ENCODE measurements at regions not wholly inside any gene's neighbourhood (a gene's known extent, or its start where the extent isn't known, plus 50 kb on each side); places are given as distances from the start of the nearest gene placed in this dataset.

DNA sequence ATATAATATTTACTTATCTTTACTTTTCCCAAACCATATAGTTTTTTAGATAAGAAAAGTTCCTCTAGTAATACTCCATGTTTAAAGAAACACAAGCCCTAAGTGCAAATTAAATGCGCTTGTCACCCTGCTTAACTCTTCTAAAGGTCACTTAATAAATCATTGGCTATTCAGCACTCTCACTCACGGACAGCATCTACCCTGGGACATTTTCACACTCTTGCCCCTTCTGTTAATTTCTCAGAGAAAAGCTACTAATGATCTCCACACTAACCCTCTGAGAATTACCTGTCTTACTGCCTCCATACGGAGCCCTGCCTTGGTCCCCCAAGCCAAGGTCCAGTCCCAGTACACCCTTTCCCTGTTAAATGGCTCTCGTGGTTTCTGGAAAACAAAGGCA lies 102.2 kb downstream of the NRN1 start:
- no peak for ATAC-seq (ENCODE audit: poor library complexity)
- intact Hi-C loops (cut with DNase I, micrococcal nuclease), result no loop called here

DNA sequence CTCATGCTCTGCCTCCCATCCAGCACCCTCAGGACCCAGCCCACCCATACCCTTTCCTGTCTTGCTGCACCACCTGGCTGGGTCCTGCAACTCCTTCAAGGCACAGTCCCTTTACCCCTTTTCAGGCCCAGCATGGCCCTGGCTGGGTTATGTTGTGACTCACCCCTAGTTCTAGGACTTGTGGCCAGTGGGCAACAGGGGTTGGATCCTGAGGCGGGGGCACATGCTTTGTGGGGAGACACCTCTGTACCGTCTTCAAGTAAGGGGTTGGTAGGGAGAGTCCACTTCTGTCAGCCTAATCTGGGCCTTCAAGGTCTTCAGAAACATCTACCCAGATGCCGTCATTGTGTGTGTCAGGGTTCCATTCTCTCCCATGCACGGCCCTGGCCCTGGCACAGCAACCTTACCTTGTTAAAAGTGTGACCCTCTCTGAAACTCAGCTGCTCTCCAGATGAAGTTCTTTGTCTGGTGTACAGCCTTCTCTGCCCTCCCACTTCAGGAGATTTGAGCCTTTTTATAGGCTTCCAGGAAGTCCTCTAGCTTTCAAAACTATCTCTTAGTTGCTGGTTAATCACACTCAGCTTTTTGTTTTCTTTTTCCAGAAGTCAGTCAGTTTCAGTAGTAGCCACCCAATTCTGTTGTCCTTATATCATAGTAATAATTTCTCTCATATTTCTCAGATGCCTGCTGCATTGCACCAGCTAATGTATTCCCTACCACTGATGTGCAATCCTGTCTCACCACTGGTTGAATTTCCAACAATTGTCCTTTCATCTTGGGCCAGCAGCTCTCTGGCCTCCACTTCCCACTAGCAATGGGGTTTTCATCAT lies 107.3 kb downstream of the NRN1 start:
- CTCF ChIA-PET, result no interaction called here
- TF ChIP-seq, protein P1, sequence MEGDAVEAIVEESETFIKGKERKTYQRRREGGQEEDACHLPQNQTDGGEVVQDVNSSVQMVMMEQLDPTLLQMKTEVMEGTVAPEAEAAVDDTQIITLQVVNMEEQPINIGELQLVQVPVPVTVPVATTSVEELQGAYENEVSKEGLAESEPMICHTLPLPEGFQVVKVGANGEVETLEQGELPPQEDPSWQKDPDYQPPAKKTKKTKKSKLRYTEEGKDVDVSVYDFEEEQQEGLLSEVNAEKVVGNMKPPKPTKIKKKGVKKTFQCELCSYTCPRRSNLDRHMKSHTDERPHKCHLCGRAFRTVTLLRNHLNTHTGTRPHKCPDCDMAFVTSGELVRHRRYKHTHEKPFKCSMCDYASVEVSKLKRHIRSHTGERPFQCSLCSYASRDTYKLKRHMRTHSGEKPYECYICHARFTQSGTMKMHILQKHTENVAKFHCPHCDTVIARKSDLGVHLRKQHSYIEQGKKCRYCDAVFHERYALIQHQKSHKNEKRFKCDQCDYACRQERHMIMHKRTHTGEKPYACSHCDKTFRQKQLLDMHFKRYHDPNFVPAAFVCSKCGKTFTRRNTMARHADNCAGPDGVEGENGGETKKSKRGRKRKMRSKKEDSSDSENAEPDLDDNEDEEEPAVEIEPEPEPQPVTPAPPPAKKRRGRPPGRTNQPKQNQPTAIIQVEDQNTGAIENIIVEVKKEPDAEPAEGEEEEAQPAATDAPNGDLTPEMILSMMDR (IDR thresholded peaks at IDR 0.05), result no peak
- DNase-seq (no peak), ATAC-seq (ENCODE audit: poor library complexity) (no peak)
- Mint-ChIP-seq H3K4me3 (no peak overlapping the region), H3K4me1 (ENCODE audit: low read depth) (no peaks in the 10 kb centered on the region), H3K9me3 (no peaks in the 10 kb centered on the region), H3K27ac (no peak overlapping the region), H3K27me3 (no peaks in the 10 kb centered on the region), H3K36me3 (ENCODE audit: low read depth) (no peaks in the 10 kb centered on the region)
- Histone ChIP-seq H3K27me3 (ENCODE audit: control insufficient read depth in 1 of 2, insufficient read depth in 2 of 2, low read length in 2 of 2) (no peaks in the 10 kb centered on the region), H3K27ac (ENCODE audit: low read depth in 1 of 2, low read length in 2 of 2) (no peak overlapping the region), H3K4me1 (ENCODE audit: insufficient read depth, low read length) (no peaks in the 10 kb centered on the region), H3K36me3 (ENCODE audit: insufficient read depth, low read length) (no peaks in the 10 kb centered on the region), H3K9me3 (ENCODE audit: control insufficient read depth in 1 of 2, insufficient read depth in 1 of 2, low read length in 2 of 2) (no peaks in the 10 kb centered on the region), H3K4me3 (ENCODE audit: low read length) (no peak overlapping the region)
- intact Hi-C loops (cut with DNase I, micrococcal nuclease), result no loop called here
- POLR2A ChIA-PET, result no interaction called here

More for the DNA sequence above, 102.2 kb downstream of the NRN1 start:
- no peak overlapping the region for H3K27ac Mint-ChIP-seq
- TF ChIP-seq, protein P1 (IDR thresholded peaks at IDR 0.05), result no peak
- POLR2A ChIA-PET, result no interaction called here
- no peak overlapping the region for H3K4me3 Mint-ChIP-seq
- Histone ChIP-seq H3K4me1 (ENCODE audit: insufficient read depth, low read length) (no peaks in the 10 kb centered on the region), H3K36me3 (ENCODE audit: insufficient read depth, low read length) (no peaks in the 10 kb centered on the region), H3K27ac (ENCODE audit: low read depth in 1 of 2, low read length in 2 of 2) (no peak overlapping the region), H3K4me3 (ENCODE audit: low read length) (no peak overlapping the region), H3K9me3 (ENCODE audit: control insufficient read depth in 1 of 2, insufficient read depth in 1 of 2, low read length in 2 of 2) (no peaks in the 10 kb centered on the region), H3K27me3 (ENCODE audit: control insufficient read depth in 1 of 2, insufficient read depth in 2 of 2, low read length in 2 of 2) (no peaks in the 10 kb centered on the region)
- no peak for DNase-seq
- CTCF ChIA-PET, result no interaction called here
- H3K4me1 Mint-ChIP-seq (ENCODE audit: low read depth), result no peaks in the 10 kb centered on the region
- H3K27me3 Mint-ChIP-seq, result no peaks in the 10 kb centered on the region
- H3K36me3 Mint-ChIP-seq (ENCODE audit: low read depth), result no peaks in the 10 kb centered on the region
- H3K9me3 Mint-ChIP-seq, result no peaks in the 10 kb centered on the region

DNA sequence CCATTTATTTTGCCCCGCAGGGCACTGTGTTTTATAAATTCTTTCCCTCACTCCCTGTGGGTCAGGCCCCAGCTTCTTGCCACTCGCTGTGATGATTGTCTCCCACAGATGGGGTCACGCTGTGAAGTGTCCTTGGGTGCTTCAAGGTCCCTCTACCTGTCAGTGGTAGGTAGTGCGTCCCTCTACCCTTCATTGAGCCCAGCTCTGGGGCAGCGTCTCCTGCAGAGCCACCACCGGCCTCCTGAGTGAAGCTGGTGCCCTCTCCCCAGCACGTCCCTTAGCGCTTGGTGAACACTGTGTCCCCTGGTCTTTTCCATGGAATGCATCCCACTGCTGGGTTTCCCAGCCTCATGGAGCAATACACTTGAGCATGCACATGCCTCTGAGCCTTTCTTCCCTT lies 108.2 kb downstream of the NRN1 start:
- no peaks in the 10 kb centered on the region for H3K27me3 Mint-ChIP-seq
- H3K9me3 ChIP-seq (ENCODE audit: control insufficient read depth in 1 of 2, insufficient read depth in 1 of 2, low read length in 2 of 2), result no peaks in the 10 kb centered on the region
- H3K27me3 ChIP-seq (ENCODE audit: control insufficient read depth in 1 of 2, insufficient read depth in 2 of 2, low read length in 2 of 2), result no peaks in the 10 kb centered on the region
- ChIA-PET POLR2A (no interaction called here), CTCF (no interaction called here)
- ATAC-seq (ENCODE audit: poor library complexity) (no peak), DNase-seq (no peak)
- H3K4me3 ChIP-seq (ENCODE audit: low read length), result no peak overlapping the region
- no peak overlapping the region for H3K27ac Mint-ChIP-seq
- H3K4me1 ChIP-seq (ENCODE audit: insufficient read depth, low read length), result no peaks in the 10 kb centered on the region
- no peaks in the 10 kb centered on the region for H3K9me3 Mint-ChIP-seq
- H3K27ac ChIP-seq (ENCODE audit: low read depth in 1 of 2, low read length in 2 of 2), result no peak overlapping the region
- TF ChIP-seq, protein P1 (IDR thresholded peaks at IDR 0.05), result no peak
- no peak overlapping the region for H3K4me3 Mint-ChIP-seq
- intact Hi-C loops (cut with DNase I, micrococcal nuclease), result no loop called here
- H3K36me3 ChIP-seq (ENCODE audit: insufficient read depth, low read length), result no peaks in the 10 kb centered on the region
- H3K4me1 Mint-ChIP-seq (ENCODE audit: low read depth), result no peaks in the 10 kb centered on the region
- H3K36me3 Mint-ChIP-seq (ENCODE audit: low read depth), result no peaks in the 10 kb centered on the region

All from CD4-positive, alpha-beta T cell (primary cell).